ENCODE measurements at regions not wholly inside any gene's neighbourhood (a gene's known extent, or its start where the extent isn't known, plus 50 kb on each side); places are given as distances from the start of the nearest gene placed in this dataset.

- TF ChIP-seq, protein P1, sequence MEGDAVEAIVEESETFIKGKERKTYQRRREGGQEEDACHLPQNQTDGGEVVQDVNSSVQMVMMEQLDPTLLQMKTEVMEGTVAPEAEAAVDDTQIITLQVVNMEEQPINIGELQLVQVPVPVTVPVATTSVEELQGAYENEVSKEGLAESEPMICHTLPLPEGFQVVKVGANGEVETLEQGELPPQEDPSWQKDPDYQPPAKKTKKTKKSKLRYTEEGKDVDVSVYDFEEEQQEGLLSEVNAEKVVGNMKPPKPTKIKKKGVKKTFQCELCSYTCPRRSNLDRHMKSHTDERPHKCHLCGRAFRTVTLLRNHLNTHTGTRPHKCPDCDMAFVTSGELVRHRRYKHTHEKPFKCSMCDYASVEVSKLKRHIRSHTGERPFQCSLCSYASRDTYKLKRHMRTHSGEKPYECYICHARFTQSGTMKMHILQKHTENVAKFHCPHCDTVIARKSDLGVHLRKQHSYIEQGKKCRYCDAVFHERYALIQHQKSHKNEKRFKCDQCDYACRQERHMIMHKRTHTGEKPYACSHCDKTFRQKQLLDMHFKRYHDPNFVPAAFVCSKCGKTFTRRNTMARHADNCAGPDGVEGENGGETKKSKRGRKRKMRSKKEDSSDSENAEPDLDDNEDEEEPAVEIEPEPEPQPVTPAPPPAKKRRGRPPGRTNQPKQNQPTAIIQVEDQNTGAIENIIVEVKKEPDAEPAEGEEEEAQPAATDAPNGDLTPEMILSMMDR (IDR thresholded peaks at IDR 0.05): no peak
- no peak for TF ChIP-seq EZH2 (IDR thresholded peaks at IDR 0.05; ENCODE audit: borderline replicate concordance, insufficient read depth, low read depth, low read length, poor library complexity, severe bottlenecking)
Measured at GRCh38 chr3:150081084-150081483, 110.4 kb upstream of the PFN2 start.
